ENCODE measurements at regions not wholly inside any gene's neighbourhood (a gene's known extent, or its start where the extent isn't known, plus 50 kb on each side); places are given as distances from the start of the nearest gene placed in this dataset.

- Histone ChIP-seq H3K79me2 (ENCODE audit: control insufficient read depth, insufficient read depth, low read length) (no peaks in the 10 kb centered on the region), H3K4me3 (replicated peaks in 1 of 4; ENCODE audit: control extremely low read depth in 1 of 4, insufficient read depth in 1 of 4, low read depth in 3 of 4, low read length in 4 of 4) (peak overlapping the region; percentile 3 to 67 (median 56)), H3K4me2 (ENCODE audit: extremely low read depth, insufficient read depth, low read length) (peak overlapping the region; percentile 80), H3K27ac (ENCODE audit: insufficient read depth, low read length) (no peak overlapping the region), H3K9me3 (ENCODE audit: control insufficient read depth, insufficient read depth, low read depth, low read length) (no peaks in the 10 kb centered on the region), H3K9ac (ENCODE audit: insufficient read depth, low read length) (no peak overlapping the region), H3K4me1 (ENCODE audit: control insufficient read depth, extremely low read depth, insufficient read depth, low read length) (peaks cover 5% of the 10 kb centered on the region), H4K20me1 (ENCODE audit: control insufficient read depth, extremely low read depth, insufficient read depth, low read length) (no peaks in the 10 kb centered on the region), H2AFZ (ENCODE audit: low read length) (no peak overlapping the region), H3K36me3 (ENCODE audit: control insufficient read depth, insufficient read depth, low read length) (no peaks in the 10 kb centered on the region), H3K27me3 (ENCODE audit: control insufficient read depth, insufficient read depth, low read length) (no peaks in the 10 kb centered on the region)
- TF ChIP-seq EZH2 (IDR thresholded peaks at IDR 0.05; ENCODE audit: low read length, missing control alignments) (no peak), CTCF (conservative IDR thresholded peaks at IDR 0.05 in 1 of 2, IDR thresholded peaks at IDR 0.05 in 1 of 2; ENCODE audit: low read depth in 1 of 2, low read length in 2 of 2) (peak in 1 of 2 donors; percentile 2)
- no peak for DNase-seq (ENCODE audit: low read depth in 2 of 2)
These were observed 192.1 kb downstream of the KATNAL1 start for GRCh38 chr13:30115257-30115600.

- Histone ChIP-seq H3K27ac (ENCODE audit: insufficient read depth, low read length) (no peak overlapping the region), H3K4me1 (ENCODE audit: control insufficient read depth, extremely low read depth, insufficient read depth, low read length) (peaks cover 5% of the 10 kb centered on the region), H3K9me3 (ENCODE audit: control insufficient read depth, insufficient read depth, low read depth, low read length) (no peaks in the 10 kb centered on the region), H3K27me3 (ENCODE audit: control insufficient read depth, insufficient read depth, low read length) (no peaks in the 10 kb centered on the region), H3K4me3 (replicated peaks in 1 of 4; ENCODE audit: control extremely low read depth in 1 of 4, insufficient read depth in 1 of 4, low read depth in 3 of 4, low read length in 4 of 4) (peak overlapping the region; percentile 19 to 67 (median 56)), H2AFZ (ENCODE audit: low read length) (no peak overlapping the region), H3K9ac (ENCODE audit: insufficient read depth, low read length) (no peak overlapping the region), H4K20me1 (ENCODE audit: control insufficient read depth, extremely low read depth, insufficient read depth, low read length) (no peaks in the 10 kb centered on the region), H3K79me2 (ENCODE audit: control insufficient read depth, insufficient read depth, low read length) (no peaks in the 10 kb centered on the region), H3K36me3 (ENCODE audit: control insufficient read depth, insufficient read depth, low read length) (no peaks in the 10 kb centered on the region), H3K4me2 (ENCODE audit: extremely low read depth, insufficient read depth, low read length) (peak overlapping the region; percentile 80)
- TF ChIP-seq EZH2 (IDR thresholded peaks at IDR 0.05; ENCODE audit: low read length, missing control alignments) = no peak
- TF ChIP-seq CTCF (conservative IDR thresholded peaks at IDR 0.05 in 1 of 2, IDR thresholded peaks at IDR 0.05 in 1 of 2; ENCODE audit: low read depth in 1 of 2, low read length in 2 of 2) = peak; percentile 85 to 92
- DNase-seq (ENCODE audit: low read depth in 2 of 2) = peak; percentile 68 to 77
These were observed 192.6 kb downstream of the KATNAL1 start for GRCh38 chr13:30114571-30115256.

- Histone ChIP-seq H3K36me3 (ENCODE audit: control insufficient read depth, insufficient read depth, low read length) (no peaks in the 10 kb centered on the region), H3K4me2 (ENCODE audit: extremely low read depth, insufficient read depth, low read length) (peak overlapping the region; percentile 80), H3K9ac (ENCODE audit: insufficient read depth, low read length) (no peak overlapping the region), H2AFZ (ENCODE audit: low read length) (no peak overlapping the region), H3K27me3 (ENCODE audit: control insufficient read depth, insufficient read depth, low read length) (no peaks in the 10 kb centered on the region), H3K79me2 (ENCODE audit: control insufficient read depth, insufficient read depth, low read length) (no peaks in the 10 kb centered on the region), H3K9me3 (ENCODE audit: control insufficient read depth, insufficient read depth, low read depth, low read length) (no peaks in the 10 kb centered on the region), H3K4me3 (replicated peaks in 1 of 4; ENCODE audit: control extremely low read depth in 1 of 4, insufficient read depth in 1 of 4, low read depth in 3 of 4, low read length in 4 of 4) (peak overlapping the region; percentile 19 to 67 (median 43)), H4K20me1 (ENCODE audit: control insufficient read depth, extremely low read depth, insufficient read depth, low read length) (no peaks in the 10 kb centered on the region), H3K27ac (ENCODE audit: insufficient read depth, low read length) (no peak overlapping the region), H3K4me1 (ENCODE audit: control insufficient read depth, extremely low read depth, insufficient read depth, low read length) (peaks cover 2% of the 10 kb centered on the region)
- TF ChIP-seq CTCF (conservative IDR thresholded peaks at IDR 0.05 in 1 of 2, IDR thresholded peaks at IDR 0.05 in 1 of 2; ENCODE audit: low read depth in 1 of 2, low read length in 2 of 2) = no peak
- no peak for TF ChIP-seq EZH2 (IDR thresholded peaks at IDR 0.05; ENCODE audit: low read length, missing control alignments)
- no peak for DNase-seq (ENCODE audit: low read depth in 2 of 2)
These were observed 193.3 kb downstream of the KATNAL1 start for GRCh38 chr13:30113983-30114570.

Measured in fibroblast of lung (primary cell).